PC-3 (cell line): ENCODE measurements at regions not wholly inside any gene's neighbourhood (a gene's known extent, or its start where the extent isn't known, plus 50 kb on each side); places are given as distances from the start of the nearest gene placed in this dataset.

Experiments
- ATAC-seq: fragments of 200-7000 bp; cut with Tn5 transposase; 2 replicates; pipeline ENCODE4 v1.9.1; 2020; ENCODE audit warnings: mild to moderate bottlenecking, moderate library complexity
- BruUV-seq: library from RNA; stranded (reverse); fragments of 400-500 nt; replicated peaks from 2 replicates; lab custom pipeline; 2021; lab: Mats Ljungman, UMichigan
- CTCF ChIA-PET: fragments of 300-600 bp; sonication (Branson Sonifier 250); formaldehyde crosslinking; loops from one replicate; lab custom pipeline; 2022; ENCODE audit warnings: antibody characterized with exemption; lab: Charles Lee
- POLR2A ChIA-PET: fragments of 300-600 bp; sonication (Branson Sonifier 250); formaldehyde crosslinking; loops from one replicate; lab custom pipeline; 2022; ENCODE audit warnings: antibody characterized with exemption; ENCODE audit not compliant: unreplicated experiment; lab: Charles Lee
- DNase-seq: peaks from one replicate; pipeline ENCODE4 v3.0.0-alpha.2; 2015
- H2AFZ ChIP-seq: fragments of 300-600 bp; sonication (generic); 2 replicates; pipeline ENCODE4 v1.6.0; 2016; ENCODE audit warnings: antibody characterized with exemption, low read length
- H3F3A ChIP-seq: fragments of 300-600 bp; sonication (generic); one replicate; pipeline ENCODE4 v1.6.0; 2017; ENCODE audit warnings: antibody characterized with exemption, low read length, control low read depth, mild to moderate bottlenecking; ENCODE audit not compliant: unreplicated experiment
- H3K27ac ChIP-seq: fragments of 300-600 bp; sonication (generic); 2 replicates; pipeline ENCODE4 v1.5.1; 2016; ENCODE audit warnings: mild to moderate bottlenecking, low read length
- H3K27me3 ChIP-seq: fragments of 300-600 bp; sonication (generic); 2 replicates; pipeline ENCODE4 v1.6.1; 2016; ENCODE audit warnings: low read length, mixed read lengths
- H3K36me3 ChIP-seq: fragments of 300-600 bp; sonication (generic); 2 replicates; pipeline ENCODE4 v1.6.1; 2016; ENCODE audit warnings: low read depth, mixed run types, low read length, mixed read lengths
- H3K4me1 ChIP-seq: fragments of 300-600 bp; sonication (generic); 2 replicates; pipeline ENCODE4 v1.5.1; 2016; ENCODE audit warnings: low read length; ENCODE audit not compliant: insufficient read depth
- H3K4me2 ChIP-seq: fragments of 300-600 bp; sonication (generic); 2 replicates; pipeline ENCODE4 v1.6.0; 2016; ENCODE audit warnings: low read length
- H3K4me3 ChIP-seq: fragments of 300-600 bp; sonication (generic); 2 replicates; pipeline ENCODE4 v1.5.1; 2016; ENCODE audit warnings: mild to moderate bottlenecking, low read length, mixed read lengths
- H3K79me2 ChIP-seq: fragments of 300-600 bp; sonication (generic); 2 replicates; pipeline ENCODE4 v1.6.1; 2017; ENCODE audit warnings: low read length, mixed read lengths
- H3K9ac ChIP-seq: fragments of 300-600 bp; sonication (generic); 2 replicates; pipeline ENCODE4 v1.6.0; 2016; ENCODE audit warnings: mild to moderate bottlenecking, low read length
- H3K9me2 ChIP-seq: fragments of 300-600 bp; sonication (generic); replicated peaks from 2 replicates; pipeline ENCODE4 v1.6.1; 2016; ENCODE audit warnings: mixed run types, low read length, mixed read lengths
- H3K9me3 ChIP-seq: fragments of 300-600 bp; sonication (generic); 2 replicates; pipeline ENCODE4 v1.6.1; 2016; ENCODE audit warnings: low read length, mixed read lengths
- H4K20me1 ChIP-seq: fragments of 300-600 bp; sonication (generic); 2 replicates; pipeline ENCODE4 v1.6.1; 2016; ENCODE audit warnings: low read length, mixed read lengths
- CTCF ChIP-seq: fragments of 300-600 bp; sonication (generic); conservative IDR thresholded peaks from 2 replicates; pipeline ENCODE4 v1.5.1; 2017; ENCODE audit warnings: antibody characterized with exemption, low read depth, mild to moderate bottlenecking, low read length
- EZH2 ChIP-seq: fragments of 300-600 bp; sonication (generic); IDR thresholded peaks from one replicate; pipeline ENCODE4 v1.6.1; 2017; ENCODE audit warnings: antibody characterized with exemption, mild to moderate bottlenecking, low read length; ENCODE audit not compliant: unreplicated experiment
- EZH2phosphoT487 ChIP-seq: fragments of 300-600 bp; sonication (generic); IDR thresholded peaks from 2 replicates; pipeline ENCODE4 v1.6.1; 2018; ENCODE audit warnings: mild to moderate bottlenecking, antibody characterized with exemption, low read length, borderline replicate concordance
- intact Hi-C: fragments of 100-400 bp; cut with micrococcal nuclease; formaldehyde crosslinking; loops from 2 replicates; pipeline ENCODE4 v1.9.0; 2023

- Histone ChIP-seq H3K36me3 (no peaks in the 10 kb centered on the region), H3K4me1 (peaks cover 11% of the 10 kb centered on the region), H3K9me3 (no peaks in the 10 kb centered on the region), H3K9ac (no peak overlapping the region), H2AFZ (no peak overlapping the region), H3K4me3 (no peak overlapping the region), H3K27ac (peak overlapping the region; percentile 50), H3K27me3 (no peaks in the 10 kb centered on the region), H3K9me2 (no peaks in the 10 kb centered on the region), H3K4me2 (peak overlapping the region; percentile 72), H4K20me1 (no peaks in the 10 kb centered on the region), H3F3A (no peaks in the 10 kb centered on the region), H3K79me2 (no peaks in the 10 kb centered on the region)
- DNase-seq (peak; percentile 75), ATAC-seq (peak; percentile 80)
- ChIA-PET CTCF (no interaction called here), POLR2A (no interaction called here)
- intact Hi-C loops = loop anchor here (5.0 kb wide), 1 partner anchor 264 kb away; no protein-coding TSS in a partner anchor
- no TSS peak for BruUV-seq
- TF ChIP-seq CTCF (no peak), EZH2 (no peak), EZH2phosphoT487 (no peak)
Observed at GRCh38 chr16:64356267-64356666, 765.6 kb downstream of the CDH11 start.

- Histone ChIP-seq H3K27me3 (no peaks in the 10 kb centered on the region), H3K79me2 (no peaks in the 10 kb centered on the region), H3K9me3 (no peaks in the 10 kb centered on the region), H3K9ac (no peak overlapping the region), H3K9me2 (no peaks in the 10 kb centered on the region), H4K20me1 (no peaks in the 10 kb centered on the region), H3F3A (no peaks in the 10 kb centered on the region), H2AFZ (no peak overlapping the region), H3K4me1 (peaks cover 11% of the 10 kb centered on the region), H3K4me2 (no peak overlapping the region), H3K27ac (no peak overlapping the region), H3K4me3 (no peak overlapping the region), H3K36me3 (no peaks in the 10 kb centered on the region)
- intact Hi-C loops = no loop called here
- CTCF ChIA-PET = no interaction called here
- no TSS peak for BruUV-seq
- POLR2A ChIA-PET = no interaction called here
- ATAC-seq (no peak), DNase-seq (no peak)
- no peak for TF ChIP-seq EZH2phosphoT487
- TF ChIP-seq CTCF = no peak
Observed at GRCh38 chr16:64352246-64352645, 769.6 kb downstream of the CDH11 start.

DNA sequence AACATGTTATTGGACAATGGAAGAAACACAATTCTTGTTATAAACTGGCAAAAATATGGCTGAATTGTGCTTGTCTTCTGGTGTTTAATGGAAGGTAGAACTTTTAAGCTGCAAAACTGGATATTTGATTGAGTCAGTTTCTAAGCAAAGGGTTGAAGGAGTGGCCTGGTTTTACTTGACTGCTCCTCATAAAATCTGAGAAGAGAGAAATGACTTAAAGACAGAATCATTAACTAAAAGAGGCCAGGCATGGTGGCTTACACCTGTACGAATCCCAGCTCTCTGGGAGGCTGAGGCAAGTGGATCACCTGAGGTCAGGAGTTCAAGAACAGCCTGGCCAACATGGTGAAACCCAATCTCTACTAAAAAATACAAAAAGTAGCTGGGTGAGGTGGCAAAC is 770.7 kb downstream of the CDH11 start:
- no peak for TF ChIP-seq CTCF
- no peak for TF ChIP-seq EZH2phosphoT487
- H2AFZ ChIP-seq = no peak overlapping the region
- intact Hi-C loops = no loop called here
- no peak overlapping the region for H3K4me2 ChIP-seq
- H3K27ac ChIP-seq = no peak overlapping the region
- H3K9ac ChIP-seq = no peak overlapping the region
- no peak for ATAC-seq
- ChIA-PET POLR2A (no interaction called here), CTCF (no interaction called here)
- no TSS peak for BruUV-seq
- no peaks in the 10 kb centered on the region for H3K9me3 ChIP-seq
- no peaks in the 10 kb centered on the region for H3K36me3 ChIP-seq
- H3K9me2 ChIP-seq = no peaks in the 10 kb centered on the region
- H3F3A ChIP-seq = no peaks in the 10 kb centered on the region
- no peaks in the 10 kb centered on the region for H3K79me2 ChIP-seq
- no peaks in the 10 kb centered on the region for H4K20me1 ChIP-seq
- H3K4me3 ChIP-seq = no peak overlapping the region
- H3K27me3 ChIP-seq = no peaks in the 10 kb centered on the region
- H3K4me1 ChIP-seq = peaks cover 2% of the 10 kb centered on the region
- no peak for DNase-seq
